ENCODE measurements at regions not wholly inside any gene's neighbourhood (a gene's known extent, or its start where the extent isn't known, plus 50 kb on each side); places are given as distances from the start of the nearest gene placed in this dataset.

- CTCF ChIA-PET (ENCODE audit: partially characterized antibody), result interaction anchor here (0.8 to 6.0 kb wide), 4 partner anchors 9 to 57 kb away, joined by 3 to 69 read pairs (median 6); no protein-coding TSS in a partner anchor
- Histone ChIP-seq H3K27me3 (replicated peaks in 1 of 4; ENCODE audit: control insufficient read depth in 3 of 4, extremely low read depth in 1 of 4, insufficient read depth in 3 of 4, low read length in 3 of 4) (no peaks in the 10 kb centered on the region), H4K5ac (ENCODE audit: insufficient read length, low read depth, low read length) (no peak overlapping the region), H4K8ac (ENCODE audit: extremely low read depth, insufficient read depth, low read length) (no peak overlapping the region), H3K4me2 (ENCODE audit: insufficient read depth in 1 of 2, low read depth in 2 of 2, low read length in 2 of 2) (no peak overlapping the region), H3K56ac (replicated peaks; ENCODE audit: insufficient read length, low read depth, low read length) (no peak overlapping the region), H3K23me2 (ENCODE audit: low read depth, low read length) (no peaks in the 10 kb centered on the region), H3K4me3 (ENCODE audit: extremely low read depth in 1 of 4, insufficient read depth in 2 of 4, low read depth in 3 of 4, low read length in 4 of 4) (no peak overlapping the region), H3K9ac (replicated peaks in 1 of 4; ENCODE audit: extremely low read depth in 1 of 4, low read depth in 3 of 4, low read length in 3 of 4) (no peak overlapping the region), H3K79me1 (ENCODE audit: low read depth, low read length) (no peaks in the 10 kb centered on the region), H3K18ac (ENCODE audit: extremely low read depth, low read length) (no peak overlapping the region), H3K9me3 (ENCODE audit: insufficient read depth in 2 of 2, low read depth in 1 of 2, low read length in 1 of 2) (peaks cover 9 to 13% of the 10 kb centered on the region in 2 experiments), H4K20me1 (replicated peaks in 1 of 2; ENCODE audit: control insufficient read depth in 1 of 2, insufficient read depth in 2 of 2, low read length in 2 of 2) (no peaks in the 10 kb centered on the region), H4K91ac (replicated peaks; ENCODE audit: insufficient read length, low read length) (no peak overlapping the region), H2BK12ac (ENCODE audit: low read depth, low read length) (no peak overlapping the region), H3K4me1 (replicated peaks in 1 of 4; ENCODE audit: control insufficient read depth in 3 of 4, insufficient read depth in 4 of 4, low read length in 3 of 4) (no peaks in the 10 kb centered on the region), H3K4ac (replicated peaks; ENCODE audit: insufficient read length, low read depth, low read length) (no peak overlapping the region), H3K14ac (ENCODE audit: insufficient read length) (no peak overlapping the region), H2AFZ (ENCODE audit: low read length) (no peak overlapping the region), H3K27ac (ENCODE audit: low read depth, low read length) (no peak overlapping the region), H3K23ac (ENCODE audit: insufficient read length) (no peak overlapping the region), H2BK15ac (ENCODE audit: low read length) (no peak overlapping the region), H2BK120ac (replicated peaks; ENCODE audit: low read depth, low read length) (no peak overlapping the region), H2BK20ac (ENCODE audit: low read length) (no peak overlapping the region), H2BK5ac (ENCODE audit: low read depth, low read length) (no peak overlapping the region), H2AK5ac (ENCODE audit: low read depth, low read length) (no peak overlapping the region), H3K36me3 (ENCODE audit: control insufficient read depth in 2 of 4, insufficient read depth in 4 of 4, low read length in 3 of 4) (no peaks in the 10 kb centered on the region), H3K79me2 (ENCODE audit: control insufficient read depth in 1 of 2, insufficient read depth in 2 of 2, low read length in 2 of 2) (no peaks in the 10 kb centered on the region)
- POLR2A ChIA-PET (ENCODE audit: partially characterized antibody), result no interaction called here
- DNase-seq (ENCODE audit: low read depth in 1 of 2, low spot score in 2 of 2) (no peak), FAIRE-seq (no peak)
- 85% methylated on average over 2 of the region's 2 CpGs; no CpG with 5 or more reads in 1 of the 2 experiments for WGBS, 2 experiments (ENCODE audit: extremely low coverage in 1 of 2, insufficient coverage in 1 of 2, insufficient read length in 1 of 2, insufficient replicate concordance in 2 of 2, low coverage in 1 of 2, low lambda C conversion rate in 2 of 2, missing lambda C conversion rate in 1 of 2)
- TF ChIP-seq, protein P1, sequence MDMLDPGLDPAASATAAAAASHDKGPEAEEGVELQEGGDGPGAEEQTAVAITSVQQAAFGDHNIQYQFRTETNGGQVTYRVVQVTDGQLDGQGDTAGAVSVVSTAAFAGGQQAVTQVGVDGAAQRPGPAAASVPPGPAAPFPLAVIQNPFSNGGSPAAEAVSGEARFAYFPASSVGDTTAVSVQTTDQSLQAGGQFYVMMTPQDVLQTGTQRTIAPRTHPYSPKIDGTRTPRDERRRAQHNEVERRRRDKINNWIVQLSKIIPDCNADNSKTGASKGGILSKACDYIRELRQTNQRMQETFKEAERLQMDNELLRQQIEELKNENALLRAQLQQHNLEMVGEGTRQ (IDR thresholded peaks at IDR 0.05; ENCODE audit: low read length), result no peak
- no peak for TF ChIP-seq ZNF274 (IDR thresholded peaks at IDR 0.05; ENCODE audit: borderline replicate concordance, extremely low read depth, low read length)
- TF ChIP-seq EGR1 (IDR thresholded peaks at IDR 0.05; ENCODE audit: borderline replicate concordance, low read depth, low read length), result no peak
- no peak for TF ChIP-seq TCF12 (IDR thresholded peaks at IDR 0.05; ENCODE audit: low read depth, low read length)
- TF ChIP-seq CHD2 (IDR thresholded peaks at IDR 0.05; ENCODE audit: low read length), result no peak
- TF ChIP-seq KDM4A (IDR thresholded peaks at IDR 0.05; ENCODE audit: low read depth, low read length, severe bottlenecking), result no peak
- no peak for TF ChIP-seq EP300 (IDR thresholded peaks at IDR 0.05; ENCODE audit: borderline replicate concordance in 1 of 2, low read depth in 2 of 2, low read length in 2 of 2)
Measured at GRCh38 chr1:239947801-239948200, 143.9 kb upstream of the FMN2 start.

Data from H1 (cell line).